ENCODE measurements at regions not wholly inside any gene's neighbourhood (a gene's known extent, or its start where the extent isn't known, plus 50 kb on each side); places are given as distances from the start of the nearest gene placed in this dataset.

DNA sequence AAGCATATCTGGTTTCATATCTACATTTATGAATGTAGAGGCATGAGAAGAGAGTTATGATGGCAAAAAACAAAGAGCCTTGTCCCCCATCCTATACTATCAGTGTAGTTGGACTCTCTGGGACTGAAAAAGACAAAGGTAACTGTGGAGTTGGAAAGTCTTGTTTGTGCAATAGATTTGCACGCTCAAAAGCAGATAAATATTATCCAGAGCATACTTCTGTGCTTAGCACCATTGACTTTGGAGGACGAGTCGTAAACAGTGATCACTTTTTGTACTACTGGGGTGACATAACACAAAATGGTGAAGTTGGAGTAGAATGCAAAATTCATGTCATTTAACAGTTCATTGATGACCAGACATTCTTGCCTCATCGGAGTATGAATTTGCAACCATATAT, 85.2 kb upstream of the EGFR start:
- Histone ChIP-seq H3K4me1 (ENCODE audit: insufficient read depth) (peaks cover 2% of the 10 kb centered on the region), H3K36me3 (no peaks in the 10 kb centered on the region), H3K27ac (peak overlapping the region in 1 of 2 donors; percentile 48), H3K27me3 (no peaks in the 10 kb centered on the region), H3K9me3 (no peaks in the 10 kb centered on the region), H3K4me3 (peak overlapping the region; percentile 42)
- intact Hi-C loops (cut with DNase I): no loop called here
- no peak for DNase-seq
- 28 to 37% (median 29%) methylated on average over 4 of the region's 4 CpGs for WGBS, 3 donors
- TF ChIP-seq EP300 (IDR thresholded peaks at IDR 0.05): no peak
- TF ChIP-seq POLR2A (IDR thresholded peaks at IDR 0.05): no peak
- TF ChIP-seq, protein P1, sequence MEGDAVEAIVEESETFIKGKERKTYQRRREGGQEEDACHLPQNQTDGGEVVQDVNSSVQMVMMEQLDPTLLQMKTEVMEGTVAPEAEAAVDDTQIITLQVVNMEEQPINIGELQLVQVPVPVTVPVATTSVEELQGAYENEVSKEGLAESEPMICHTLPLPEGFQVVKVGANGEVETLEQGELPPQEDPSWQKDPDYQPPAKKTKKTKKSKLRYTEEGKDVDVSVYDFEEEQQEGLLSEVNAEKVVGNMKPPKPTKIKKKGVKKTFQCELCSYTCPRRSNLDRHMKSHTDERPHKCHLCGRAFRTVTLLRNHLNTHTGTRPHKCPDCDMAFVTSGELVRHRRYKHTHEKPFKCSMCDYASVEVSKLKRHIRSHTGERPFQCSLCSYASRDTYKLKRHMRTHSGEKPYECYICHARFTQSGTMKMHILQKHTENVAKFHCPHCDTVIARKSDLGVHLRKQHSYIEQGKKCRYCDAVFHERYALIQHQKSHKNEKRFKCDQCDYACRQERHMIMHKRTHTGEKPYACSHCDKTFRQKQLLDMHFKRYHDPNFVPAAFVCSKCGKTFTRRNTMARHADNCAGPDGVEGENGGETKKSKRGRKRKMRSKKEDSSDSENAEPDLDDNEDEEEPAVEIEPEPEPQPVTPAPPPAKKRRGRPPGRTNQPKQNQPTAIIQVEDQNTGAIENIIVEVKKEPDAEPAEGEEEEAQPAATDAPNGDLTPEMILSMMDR (IDR thresholded peaks at IDR 0.05): no peak

GRCh38 chr7:54940748-54941147, 78.1 kb upstream of the EGFR start:
- no peak for DNase-seq
- Histone ChIP-seq H3K9me3 (no peaks in the 10 kb centered on the region), H3K4me1 (ENCODE audit: insufficient read depth) (peaks cover 2% of the 10 kb centered on the region), H3K27ac (no peak overlapping the region), H3K36me3 (no peaks in the 10 kb centered on the region), H3K27me3 (no peaks in the 10 kb centered on the region), H3K4me3 (no peak overlapping the region)
- 72 to 77% (median 74%) methylated on average over 3 of the region's 3 CpGs for WGBS, 3 donors
- intact Hi-C loops (cut with DNase I): no loop called here
- TF ChIP-seq EP300 (IDR thresholded peaks at IDR 0.05) (no peak), POLR2A (IDR thresholded peaks at IDR 0.05) (no peak)
- TF ChIP-seq, protein P1 (IDR thresholded peaks at IDR 0.05): no peak

- intact Hi-C loops (cut with DNase I): no loop called here
- Histone ChIP-seq H3K36me3 (no peaks in the 10 kb centered on the region), H3K9me3 (no peaks in the 10 kb centered on the region), H3K27me3 (no peaks in the 10 kb centered on the region), H3K4me1 (ENCODE audit: insufficient read depth) (peaks cover 2% of the 10 kb centered on the region), H3K27ac (no peak overlapping the region), H3K4me3 (no peak overlapping the region)
- no peak for DNase-seq
- TF ChIP-seq EP300 (IDR thresholded peaks at IDR 0.05): no peak
- TF ChIP-seq POLR2A (IDR thresholded peaks at IDR 0.05): no peak
- TF ChIP-seq, protein P1 (IDR thresholded peaks at IDR 0.05): no peak
- WGBS, 3 donors: 2 to 10% (median 8%) methylated on average over 3 of the region's 3 CpGs
These were observed 74.6 kb upstream of the EGFR start for GRCh38 chr7:54944179-54944578.

- Histone ChIP-seq H3K27ac (no peak overlapping the region), H3K4me3 (no peak overlapping the region), H3K36me3 (no peaks in the 10 kb centered on the region), H3K27me3 (no peaks in the 10 kb centered on the region), H3K9me3 (no peaks in the 10 kb centered on the region), H3K4me1 (ENCODE audit: insufficient read depth) (peaks cover 2% of the 10 kb centered on the region)
- WGBS, 3 donors: 81 to 84% (median 84%) methylated on average over 2 of the region's 2 CpGs
- intact Hi-C loops (cut with DNase I): no loop called here
- DNase-seq: no peak
- TF ChIP-seq EP300 (IDR thresholded peaks at IDR 0.05) (no peak), POLR2A (IDR thresholded peaks at IDR 0.05) (no peak)
- TF ChIP-seq, protein P1 (IDR thresholded peaks at IDR 0.05): no peak
These were observed 72.5 kb upstream of the EGFR start for GRCh38 chr7:54946271-54946670.

DNA sequence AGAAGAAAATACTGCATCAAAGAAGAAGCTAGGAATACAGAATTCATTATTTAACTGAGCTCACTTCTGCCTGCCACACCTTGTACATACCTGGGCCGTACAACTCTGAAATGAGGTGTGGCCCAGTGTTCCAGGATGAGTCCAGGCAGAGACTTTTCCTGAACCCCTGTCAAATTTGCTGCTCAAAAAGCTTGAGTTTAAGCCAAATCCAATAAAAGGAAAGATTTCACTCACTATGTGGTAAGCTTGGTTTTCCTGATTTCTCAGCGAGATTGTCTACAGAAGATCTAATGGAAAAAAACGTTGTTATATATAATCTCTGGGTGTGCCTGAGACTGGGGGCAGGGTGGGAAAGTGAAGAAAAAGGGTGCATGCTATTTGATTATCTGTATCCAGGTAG, 72.1 kb upstream of the EGFR start:
- no peaks in the 10 kb centered on the region for H3K27me3 ChIP-seq
- no peak overlapping the region for H3K27ac ChIP-seq
- peaks cover 2% of the 10 kb centered on the region for H3K4me1 ChIP-seq (ENCODE audit: insufficient read depth)
- no peak for DNase-seq
- intact Hi-C loops (cut with DNase I): no loop called here
- TF ChIP-seq, protein P1 (IDR thresholded peaks at IDR 0.05): no peak
- TF ChIP-seq EP300 (IDR thresholded peaks at IDR 0.05) (no peak), POLR2A (IDR thresholded peaks at IDR 0.05) (no peak)
- WGBS, 3 donors: 81 to 86% (median 83%) methylated on average over 3 of the region's 3 CpGs
- no peaks in the 10 kb centered on the region for H3K9me3 ChIP-seq
- no peak overlapping the region for H3K4me3 ChIP-seq
- H3K36me3 ChIP-seq: no peaks in the 10 kb centered on the region
